ENCODE measurements at regions not wholly inside any gene's neighbourhood (a gene's known extent, or its start where the extent isn't known, plus 50 kb on each side); places are given as distances from the start of the nearest gene placed in this dataset.
"Not testable (repeated sequence)": the region's sequence is repeated elsewhere in the genome, so short reads cannot be mapped to it uniquely, and the experiment has no call there.

- DNase-seq, result no peak
Measured at GRCh38 chr4:116101321-116101720, 984.1 kb downstream of the TRAM1L1 start.

GRCh38 chr4:116099596-116099995, 985.8 kb downstream of the TRAM1L1 start:
- DNase-seq, result no peak

GRCh38 chr4:116097353-116097752, 983.9 kb upstream of the NDST4 start:
- DNase-seq, result not testable (repeated sequence)

GRCh38 chr4:116092961-116093360, 979.5 kb upstream of the NDST4 start:
- no peak for DNase-seq

- DNase-seq, result no peak
Measured at GRCh38 chr4:116088771-116089170, 975.4 kb upstream of the NDST4 start.

GRCh38 chr4:116082808-116083366, 969.5 kb upstream of the NDST4 start:
- DNase-seq, result no peak

- no peak for DNase-seq
Measured at GRCh38 chr4:116073051-116073450, 959.6 kb upstream of the NDST4 start.

- DNase-seq, result no peak
Measured at GRCh38 chr4:116070283-116070682, 956.9 kb upstream of the NDST4 start.

- no peak for DNase-seq
Measured at GRCh38 chr4:116066711-116067245, 953.4 kb upstream of the NDST4 start.

- DNase-seq, result no peak
Measured at GRCh38 chr4:116064331-116064730, 950.9 kb upstream of the NDST4 start.

GRCh38 chr4:116059361-116059760, 945.9 kb upstream of the NDST4 start:
- DNase-seq, result no peak

GRCh38 chr4:116058129-116058528, 944.7 kb upstream of the NDST4 start:
- DNase-seq, result no peak

GRCh38 chr4:116055857-116056827, 942.7 kb upstream of the NDST4 start:
- no peak for DNase-seq

GRCh38 chr4:116027311-116027710, 913.9 kb upstream of the NDST4 start:
- peak; percentile 14 for DNase-seq

- peak; percentile 20 for DNase-seq
Measured at GRCh38 chr4:116024954-116025708, 911.7 kb upstream of the NDST4 start.

GRCh38 chr4:116023049-116023448, 909.6 kb upstream of the NDST4 start:
- no peak for DNase-seq

- peak; percentile 37 for DNase-seq
Measured at GRCh38 chr4:116020141-116020722, 906.8 kb upstream of the NDST4 start.

GRCh38 chr4:116018831-116019230, 905.4 kb upstream of the NDST4 start:
- no peak for DNase-seq

GRCh38 chr4:116016201-116016600, 902.8 kb upstream of the NDST4 start:
- DNase-seq, result peak; percentile 29

GRCh38 chr4:116015549-116015948, 902.1 kb upstream of the NDST4 start:
- peak; percentile 15 for DNase-seq

GRCh38 chr4:116015062-116015461, 901.6 kb upstream of the NDST4 start:
- DNase-seq, result peak; percentile 22

GRCh38 chr4:116010923-116011322, 897.5 kb upstream of the NDST4 start:
- DNase-seq, result no peak

- DNase-seq, result no peak
Measured at GRCh38 chr4:116005806-116006088, 892.3 kb upstream of the NDST4 start.

Measured in islet precursor cell (in vitro differentiated cells).